GM23248 (cell line): ENCODE measurements at regions not wholly inside any gene's neighbourhood (a gene's known extent, or its start where the extent isn't known, plus 50 kb on each side); places are given as distances from the start of the nearest gene placed in this dataset.

Experiments
- DNase-seq: peaks from one replicate; pipeline ENCODE4 v3.0.0-alpha.2; 2015
- H2AFZ ChIP-seq: fragments of 200-600 bp; sonication (generic); 2 replicates; pipeline ENCODE4 v1.6.1; 2016; ENCODE audit warnings: antibody characterized with exemption
- H3F3A ChIP-seq: fragments of 200-600 bp; sonication (generic); 2 replicates; pipeline ENCODE4 v1.6.1; 2016; ENCODE audit warnings: mild to moderate bottlenecking, antibody characterized with exemption, mixed run types; ENCODE audit not compliant: insufficient read depth
- H3K27ac ChIP-seq: fragments of 200-600 bp; sonication (generic); 2 replicates; pipeline ENCODE4 v1.5.1; 2016; ENCODE audit warnings: mild to moderate bottlenecking
- H3K27me3 ChIP-seq: fragments of 200-600 bp; sonication (generic); replicated peaks from 2 replicates; pipeline ENCODE4 v1.6.1; 2016; ENCODE audit warnings: mild to moderate bottlenecking; ENCODE audit not compliant: insufficient read depth
- H3K36me3 ChIP-seq: fragments of 200-600 bp; sonication (generic); 2 replicates; pipeline ENCODE4 v1.6.1; 2016; ENCODE audit warnings: low read depth, mild to moderate bottlenecking
- H3K4me1 ChIP-seq: fragments of 200-600 bp; sonication (generic); 2 replicates; pipeline ENCODE4 v1.6.1; 2016; ENCODE audit warnings: mild to moderate bottlenecking; ENCODE audit not compliant: insufficient read depth
- H3K4me2 ChIP-seq: fragments of 200-600 bp; sonication (generic); one replicate; pipeline ENCODE4 v1.6.1; 2016; ENCODE audit warnings: mild to moderate bottlenecking; ENCODE audit not compliant: unreplicated experiment
- H3K4me3 ChIP-seq: fragments of 200-600 bp; sonication (generic); 2 replicates; pipeline ENCODE4 v1.5.1; 2016; ENCODE audit warnings: mild to moderate bottlenecking
- H3K79me2 ChIP-seq: fragments of 200-600 bp; sonication (generic); 2 replicates; pipeline ENCODE4 v1.6.1; 2016; ENCODE audit warnings: mild to moderate bottlenecking; ENCODE audit not compliant: insufficient read depth
- H3K9ac ChIP-seq: fragments of 200-600 bp; sonication (generic); 2 replicates; pipeline ENCODE4 v1.6.1; 2016; ENCODE audit warnings: mild to moderate bottlenecking
- H3K9me2 ChIP-seq: fragments of 200-600 bp; sonication (generic); 2 replicates; pipeline ENCODE4 v1.6.1; 2016; ENCODE audit warnings: mixed run types, mild to moderate bottlenecking, moderate library complexity; ENCODE audit not compliant: insufficient read depth
- H3K9me3 ChIP-seq: fragments of 200-600 bp; sonication (generic); one replicate; pipeline ENCODE4 v1.6.1; 2017; ENCODE audit warnings: low read depth
- H4K20me1 ChIP-seq: fragments of 200-600 bp; sonication (generic); 2 replicates; pipeline ENCODE4 v1.6.0; 2016; ENCODE audit not compliant: insufficient read depth
- EZH2 ChIP-seq: fragments of 200-600 bp; sonication (generic); IDR thresholded peaks from 2 replicates; pipeline ENCODE4 v1.6.1; 2018; ENCODE audit warnings: antibody characterized with exemption, mild to moderate bottlenecking; ENCODE audit not compliant: insufficient read depth, poor library complexity, severe bottlenecking
- EZH2phosphoT487 ChIP-seq: fragments of 200-600 bp; sonication (generic); IDR thresholded peaks from 2 replicates; pipeline ENCODE4 v1.6.1; 2018; ENCODE audit warnings: antibody characterized with exemption, moderate library complexity, mild to moderate bottlenecking, low read depth; ENCODE audit not compliant: insufficient read depth
- whole genome bisulfite sequencing, 2 experiments: methylation state at CpG; one replicate each; pipeline ENCODE4 v1.1.6; 2015 to 2017; ENCODE audit warnings: low lambda C conversion rate in 2 of 2, low coverage in 1 of 2; ENCODE audit errors: missing lambda C conversion rate in 2 of 2; 5-methylcytosine and 5-hydroxymethylcytosine counted together
- in situ Hi-C: fragments of 300-500 bp; cut with MboI; formaldehyde crosslinking; loops from 2 replicates; pipeline ENCODE4 v1.15.0; 2020

GRCh38 chr17:77528516-77529327, 388.0 kb downstream of the SEC14L1 start:
- Histone ChIP-seq H3F3A (no peaks in the 10 kb centered on the region), H3K9me3 (no peaks in the 10 kb centered on the region), H3K36me3 (no peaks in the 10 kb centered on the region), H4K20me1 (no peaks in the 10 kb centered on the region), H3K9ac (no peak overlapping the region), H2AFZ (no peak overlapping the region), H3K4me3 (peak overlapping the region; percentile 46), H3K9me2 (no peaks in the 10 kb centered on the region), H3K4me2 (peak overlapping the region; percentile 27), H3K79me2 (no peaks in the 10 kb centered on the region), H3K4me1 (no peaks in the 10 kb centered on the region), H3K27ac (no peak overlapping the region), H3K27me3 (peaks cover 14% of the 10 kb centered on the region; the same call in 1 of the 2 replicates)
- TF ChIP-seq EZH2 (no peak), EZH2phosphoT487 (no peak)
- WGBS, 2 experiments: 3 to 5% methylated on average over 35 to 59 of the region's 66 CpGs
- in situ Hi-C loops: no loop called here
- no peak for DNase-seq

DNA sequence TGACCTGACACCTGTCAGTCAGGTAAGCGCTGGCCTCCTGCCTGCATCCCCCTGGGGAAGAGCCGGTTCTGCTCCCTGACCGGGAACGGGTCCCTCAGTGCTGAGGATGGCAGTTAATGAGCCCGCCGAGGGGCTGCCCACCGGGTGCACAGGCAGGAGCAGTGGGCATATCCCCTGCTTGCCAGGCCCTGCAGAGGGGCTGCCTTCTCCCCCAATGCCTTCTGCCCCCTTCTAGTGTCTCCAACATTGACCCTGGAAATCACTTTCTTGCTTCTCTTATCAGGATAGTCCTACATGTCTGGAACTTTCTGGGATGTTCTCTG, 388.5 kb downstream of the SEC14L1 start:
- H3K9ac ChIP-seq: no peak overlapping the region
- no peak for TF ChIP-seq EZH2
- no peak for TF ChIP-seq EZH2phosphoT487
- no peaks in the 10 kb centered on the region for H3K9me3 ChIP-seq
- 42 to 55% methylated on average over 7 of the region's 7 CpGs for WGBS, 2 experiments
- no peak for DNase-seq
- H4K20me1 ChIP-seq: no peaks in the 10 kb centered on the region
- no peak overlapping the region for H3K4me3 ChIP-seq
- no peaks in the 10 kb centered on the region for H3K9me2 ChIP-seq
- H3K4me1 ChIP-seq: no peaks in the 10 kb centered on the region
- no peak overlapping the region for H3K27ac ChIP-seq
- H3K4me2 ChIP-seq: no peak overlapping the region
- no peak overlapping the region for H2AFZ ChIP-seq
- H3K36me3 ChIP-seq: no peaks in the 10 kb centered on the region
- H3K79me2 ChIP-seq: no peaks in the 10 kb centered on the region
- in situ Hi-C loops: no loop called here
- H3K27me3 ChIP-seq: peaks cover 14% of the 10 kb centered on the region; the same call in 1 of the 2 replicates
- H3F3A ChIP-seq: no peaks in the 10 kb centered on the region

DNA sequence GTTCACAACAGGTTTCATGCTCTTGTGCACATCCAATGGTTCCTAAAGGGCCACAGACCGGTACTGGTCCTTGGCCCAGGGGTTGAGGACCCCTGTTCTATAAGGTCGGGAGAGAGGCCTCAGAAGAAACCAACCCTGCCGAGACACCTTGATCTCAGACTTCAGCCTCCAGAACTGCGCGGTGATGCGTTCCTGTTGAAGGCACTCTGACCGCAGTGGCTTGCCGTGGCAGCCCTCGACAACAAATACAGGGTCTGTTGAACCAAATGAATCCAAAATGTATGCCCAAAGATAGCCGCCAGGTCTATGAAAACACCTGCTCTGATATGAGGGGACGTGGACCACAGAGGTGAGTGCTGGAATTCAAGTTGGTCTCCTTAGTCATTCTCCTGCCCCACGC, 389.8 kb downstream of the SEC14L1 start:
- no peak overlapping the region for H3K4me3 ChIP-seq
- no peak overlapping the region for H2AFZ ChIP-seq
- in situ Hi-C loops: no loop called here
- 81 to 86% methylated on average over 12 of the region's 12 CpGs for WGBS, 2 experiments
- no peaks in the 10 kb centered on the region for H3K4me1 ChIP-seq
- H4K20me1 ChIP-seq: no peaks in the 10 kb centered on the region
- no peaks in the 10 kb centered on the region for H3K36me3 ChIP-seq
- H3K9ac ChIP-seq: no peak overlapping the region
- peaks cover 17% of the 10 kb centered on the region; the same call in 1 of the 2 replicates for H3K27me3 ChIP-seq
- H3F3A ChIP-seq: no peaks in the 10 kb centered on the region
- H3K9me3 ChIP-seq: no peaks in the 10 kb centered on the region
- no peaks in the 10 kb centered on the region for H3K9me2 ChIP-seq
- TF ChIP-seq EZH2: no peak
- no peak for TF ChIP-seq EZH2phosphoT487
- no peak for DNase-seq
- H3K27ac ChIP-seq: no peak overlapping the region
- no peak overlapping the region for H3K4me2 ChIP-seq
- no peaks in the 10 kb centered on the region for H3K79me2 ChIP-seq

DNA sequence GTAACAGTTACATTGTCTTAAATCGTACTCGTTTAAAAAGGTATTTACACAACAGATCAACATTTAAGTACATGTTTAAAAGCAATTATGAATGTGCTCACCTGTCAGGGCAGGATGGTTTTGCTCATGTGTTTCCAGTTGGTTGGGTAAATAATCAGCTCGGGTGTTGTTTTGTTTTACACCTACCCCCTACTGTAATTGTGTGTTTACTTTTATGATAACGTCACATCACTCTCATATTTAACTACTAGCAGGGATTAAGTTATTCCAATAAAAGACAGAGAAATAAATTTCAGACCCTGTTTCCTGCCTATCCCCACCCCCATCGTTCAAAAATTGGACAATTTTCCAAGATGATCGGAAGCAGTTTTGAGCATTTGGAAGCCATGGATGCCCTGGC, 390.2 kb downstream of the SEC14L1 start:
- H3K4me2 ChIP-seq: no peak overlapping the region
- 71 to 74% methylated on average over 6 of the region's 6 CpGs for WGBS, 2 experiments
- H3K27ac ChIP-seq: no peak overlapping the region
- no peak overlapping the region for H2AFZ ChIP-seq
- DNase-seq: no peak
- TF ChIP-seq EZH2phosphoT487 (no peak), EZH2 (no peak)
- H3K27me3 ChIP-seq: peaks cover 18% of the 10 kb centered on the region; the same call in 1 of the 2 replicates
- H3F3A ChIP-seq: no peaks in the 10 kb centered on the region
- in situ Hi-C loops: no loop called here
- H3K4me1 ChIP-seq: no peaks in the 10 kb centered on the region
- H4K20me1 ChIP-seq: no peaks in the 10 kb centered on the region
- H3K9ac ChIP-seq: no peak overlapping the region
- no peaks in the 10 kb centered on the region for H3K9me2 ChIP-seq
- no peak overlapping the region for H3K4me3 ChIP-seq
- H3K79me2 ChIP-seq: no peaks in the 10 kb centered on the region
- H3K36me3 ChIP-seq: no peaks in the 10 kb centered on the region
- no peaks in the 10 kb centered on the region for H3K9me3 ChIP-seq
